ENCODE measurements at regions not wholly inside any gene's neighbourhood (a gene's known extent, or its start where the extent isn't known, plus 50 kb on each side); places are given as distances from the start of the nearest gene placed in this dataset.

- Mint-ChIP-seq H3K27me3 (ENCODE audit: low read depth) (no peaks in the 10 kb centered on the region), H3K9me3 (peaks cover 3% of the 10 kb centered on the region), H3K36me3 (no peaks in the 10 kb centered on the region), H3K4me3 (no peak overlapping the region), H3K27ac (peak overlapping the region; percentile 54), H3K4me1 (peaks cover 19% of the 10 kb centered on the region)
- no peak for TF ChIP-seq CTCF (IDR thresholded peaks at IDR 0.05; ENCODE audit: unreplicated experiment)
- no peak for DNase-seq (ENCODE audit: low spot score in 2 of 2, unreplicated experiment in 2 of 2)
Measured at GRCh38 chr13:73286177-73286576, 227.4 kb downstream of the KLF5 start.

GRCh38 chr13:73284081-73284874 is 225.5 kb downstream of the KLF5 start:
- peaks cover 3% of the 10 kb centered on the region for H3K9me3 Mint-ChIP-seq
- no peak overlapping the region for H3K27ac Mint-ChIP-seq
- H3K27me3 Mint-ChIP-seq (ENCODE audit: low read depth) = no peaks in the 10 kb centered on the region
- DNase-seq (ENCODE audit: low spot score in 2 of 2, unreplicated experiment in 2 of 2) = no peak
- H3K4me3 Mint-ChIP-seq = no peak overlapping the region
- H3K4me1 Mint-ChIP-seq = peaks cover 17% of the 10 kb centered on the region
- TF ChIP-seq CTCF (IDR thresholded peaks at IDR 0.05; ENCODE audit: unreplicated experiment) = no peak
- no peaks in the 10 kb centered on the region for H3K36me3 Mint-ChIP-seq

GRCh38 chr13:73283636-73284035 is 224.8 kb downstream of the KLF5 start:
- Mint-ChIP-seq H3K4me1 (peaks cover 11% of the 10 kb centered on the region), H3K4me3 (no peak overlapping the region), H3K36me3 (no peaks in the 10 kb centered on the region), H3K9me3 (peaks cover 9% of the 10 kb centered on the region), H3K27me3 (ENCODE audit: low read depth) (no peaks in the 10 kb centered on the region), H3K27ac (no peak overlapping the region)
- DNase-seq (ENCODE audit: low spot score in 2 of 2, unreplicated experiment in 2 of 2) = no peak
- TF ChIP-seq CTCF (IDR thresholded peaks at IDR 0.05; ENCODE audit: unreplicated experiment) = no peak

- Mint-ChIP-seq H3K27ac (no peak overlapping the region), H3K27me3 (ENCODE audit: low read depth) (no peaks in the 10 kb centered on the region)
Measured at GRCh38 chr13:73281746-73282145, 222.9 kb downstream of the KLF5 start.

GRCh38 chr13:73278186-73278585 is 219.4 kb downstream of the KLF5 start:
- peaks cover 17% of the 10 kb centered on the region for H3K4me1 Mint-ChIP-seq
- TF ChIP-seq CTCF (IDR thresholded peaks at IDR 0.05; ENCODE audit: unreplicated experiment) = no peak
- H3K36me3 Mint-ChIP-seq = peaks cover 4% of the 10 kb centered on the region
- no peaks in the 10 kb centered on the region for H3K27me3 Mint-ChIP-seq (ENCODE audit: low read depth)
- peaks cover 25% of the 10 kb centered on the region for H3K9me3 Mint-ChIP-seq
- no peak for DNase-seq (ENCODE audit: low spot score in 2 of 2, unreplicated experiment in 2 of 2)
- H3K4me3 Mint-ChIP-seq = no peak overlapping the region
- no peak overlapping the region for H3K27ac Mint-ChIP-seq

More at GRCh38 chr13:73281746-73282145, 222.9 kb downstream of the KLF5 start:
- no peak for TF ChIP-seq CTCF (IDR thresholded peaks at IDR 0.05; ENCODE audit: unreplicated experiment)
- no peak for DNase-seq (ENCODE audit: low spot score in 2 of 2, unreplicated experiment in 2 of 2)
- Mint-ChIP-seq H3K9me3 (peaks cover 22% of the 10 kb centered on the region), H3K36me3 (peaks cover 4% of the 10 kb centered on the region), H3K4me3 (no peak overlapping the region), H3K4me1 (peaks cover 3% of the 10 kb centered on the region)

All from mesothelial cell of epicardium (in vitro differentiated cells).